ENCODE measurements at regions not wholly inside any gene's neighbourhood (a gene's known extent, or its start where the extent isn't known, plus 50 kb on each side); places are given as distances from the start of the nearest gene placed in this dataset.

- peak overlapping the region; percentile 77 for H3K27ac ChIP-seq
- H3K4me1 ChIP-seq: peaks cover 16% of the 10 kb centered on the region
- no peaks in the 10 kb centered on the region for H3K9me3 ChIP-seq
- H3K4me3 ChIP-seq: peak overlapping the region; percentile 36
- DNase-seq (peak in 1 of 2 donors; percentile 32), ATAC-seq (peak; percentile 62 to 73 (median 69))
- intact Hi-C loops (cut with DNase I): loop anchor here in 1 of 2 donors (5.0 kb wide), 1 partner anchor 201 kb away; the partner anchor contains the start of gene RHOU
- WGBS, 3 donors: 18 to 45% (median 30%) methylated on average over 14 of the region's 14 CpGs
- no peaks in the 10 kb centered on the region for H3K36me3 ChIP-seq (ENCODE audit: insufficient read depth in 1 of 2, low read depth in 1 of 2)
- TF ChIP-seq, protein P1, sequence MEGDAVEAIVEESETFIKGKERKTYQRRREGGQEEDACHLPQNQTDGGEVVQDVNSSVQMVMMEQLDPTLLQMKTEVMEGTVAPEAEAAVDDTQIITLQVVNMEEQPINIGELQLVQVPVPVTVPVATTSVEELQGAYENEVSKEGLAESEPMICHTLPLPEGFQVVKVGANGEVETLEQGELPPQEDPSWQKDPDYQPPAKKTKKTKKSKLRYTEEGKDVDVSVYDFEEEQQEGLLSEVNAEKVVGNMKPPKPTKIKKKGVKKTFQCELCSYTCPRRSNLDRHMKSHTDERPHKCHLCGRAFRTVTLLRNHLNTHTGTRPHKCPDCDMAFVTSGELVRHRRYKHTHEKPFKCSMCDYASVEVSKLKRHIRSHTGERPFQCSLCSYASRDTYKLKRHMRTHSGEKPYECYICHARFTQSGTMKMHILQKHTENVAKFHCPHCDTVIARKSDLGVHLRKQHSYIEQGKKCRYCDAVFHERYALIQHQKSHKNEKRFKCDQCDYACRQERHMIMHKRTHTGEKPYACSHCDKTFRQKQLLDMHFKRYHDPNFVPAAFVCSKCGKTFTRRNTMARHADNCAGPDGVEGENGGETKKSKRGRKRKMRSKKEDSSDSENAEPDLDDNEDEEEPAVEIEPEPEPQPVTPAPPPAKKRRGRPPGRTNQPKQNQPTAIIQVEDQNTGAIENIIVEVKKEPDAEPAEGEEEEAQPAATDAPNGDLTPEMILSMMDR (IDR thresholded peaks at IDR 0.05): no peak
- H3K27me3 ChIP-seq (ENCODE audit: insufficient read depth in 3 of 3, low read length in 2 of 3): no peaks in the 10 kb centered on the region
Measured at GRCh38 chr1:228937851-228938536, 202.7 kb downstream of the RHOU start.

GRCh38 chr1:228938537-228938901 is 203.2 kb downstream of the RHOU start:
- ATAC-seq (peak; percentile 70 to 94 (median 90)), DNase-seq (no peak)
- Histone ChIP-seq H3K36me3 (ENCODE audit: insufficient read depth in 1 of 2, low read depth in 1 of 2) (no peaks in the 10 kb centered on the region), H3K4me3 (peak overlapping the region; percentile 36), H3K27me3 (ENCODE audit: insufficient read depth in 3 of 3, low read length in 2 of 3) (no peaks in the 10 kb centered on the region), H3K27ac (peak overlapping the region; percentile 77), H3K9me3 (no peaks in the 10 kb centered on the region), H3K4me1 (peaks cover 16% of the 10 kb centered on the region)
- intact Hi-C loops (cut with DNase I): loop anchor here in 1 of 2 donors (5.0 kb wide), 1 partner anchor 201 kb away; the partner anchor contains the start of gene RHOU
- TF ChIP-seq, protein P1 (IDR thresholded peaks at IDR 0.05): no peak
- 6 to 16% (median 10%) methylated on average over 8 of the region's 8 CpGs for WGBS, 3 donors

DNA sequence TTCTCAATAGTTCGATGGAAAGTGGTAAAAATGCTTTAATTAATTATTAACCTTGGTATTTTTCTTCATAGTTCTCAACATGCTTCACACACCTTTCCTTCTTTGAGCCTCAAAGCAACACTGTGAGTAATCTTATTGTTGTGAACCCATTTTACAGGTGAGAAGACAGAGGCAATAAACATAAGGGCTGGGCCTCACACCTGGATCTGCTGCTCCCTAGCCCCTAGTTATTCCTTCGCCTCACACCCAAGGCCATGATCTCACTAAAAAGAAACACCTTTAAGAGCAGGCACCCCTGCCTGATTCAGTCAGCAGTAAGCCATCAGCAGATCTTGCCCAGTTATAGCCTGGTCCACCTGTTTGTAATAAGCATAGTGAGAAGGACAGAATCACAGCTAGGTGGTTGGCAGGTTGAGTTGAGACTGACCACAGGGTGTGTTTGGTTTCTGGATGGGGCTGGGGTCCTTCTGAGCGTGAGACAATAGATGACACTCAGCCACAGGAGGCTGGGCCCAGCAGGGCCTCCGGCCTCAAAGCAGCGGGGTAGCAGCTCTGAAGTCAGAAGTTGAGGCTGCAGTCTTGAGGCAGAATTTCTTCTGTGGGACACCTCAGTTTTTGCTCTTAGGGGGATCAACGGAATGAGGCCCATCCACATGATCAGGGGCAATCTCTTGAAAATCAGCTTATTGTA is 203.9 kb downstream of the RHOU start:
- DNase-seq: no peak
- H3K27ac ChIP-seq: peak overlapping the region; percentile 77
- no peaks in the 10 kb centered on the region for H3K27me3 ChIP-seq (ENCODE audit: insufficient read depth in 3 of 3, low read length in 2 of 3)
- no peak for ATAC-seq
- H3K4me3 ChIP-seq: no peak overlapping the region
- 91 to 97% (median 96%) methylated on average over 6 of the region's 6 CpGs for WGBS, 3 donors
- intact Hi-C loops (cut with DNase I): loop anchor here in 1 of 2 donors (5.0 kb wide), 1 partner anchor 202 kb away; the partner anchor contains the start of gene RHOU
- H3K36me3 ChIP-seq (ENCODE audit: insufficient read depth in 1 of 2, low read depth in 1 of 2): no peaks in the 10 kb centered on the region
- no peaks in the 10 kb centered on the region for H3K9me3 ChIP-seq
- TF ChIP-seq, protein P1 (IDR thresholded peaks at IDR 0.05): no peak
- H3K4me1 ChIP-seq: peaks cover 16% of the 10 kb centered on the region

- intact Hi-C loops (cut with DNase I): loop anchor here in 1 of 2 donors (5.0 kb wide), 1 partner anchor 203 kb away; the partner anchor contains the start of gene RHOU
- TF ChIP-seq, protein P1 (IDR thresholded peaks at IDR 0.05): no peak
- no peak for ATAC-seq
- H3K4me1 ChIP-seq: peaks cover 16% of the 10 kb centered on the region
- no peak for DNase-seq
- H3K4me3 ChIP-seq: no peak overlapping the region
- no peak overlapping the region for H3K27ac ChIP-seq
- WGBS, 3 donors: 75 to 92% (median 83%) methylated on average over 7 of the region's 7 CpGs
- H3K9me3 ChIP-seq: no peaks in the 10 kb centered on the region
- no peaks in the 10 kb centered on the region for H3K36me3 ChIP-seq (ENCODE audit: insufficient read depth in 1 of 2, low read depth in 1 of 2)
- H3K27me3 ChIP-seq (ENCODE audit: insufficient read depth in 3 of 3, low read length in 2 of 3): no peaks in the 10 kb centered on the region
Measured at GRCh38 chr1:228939881-228940392, 204.7 kb downstream of the RHOU start.

Measured in psoas muscle (tissue), 7 donors.